Skin of body (tissue), 1 donor: ENCODE measurements at regions not wholly inside any gene's neighbourhood (a gene's known extent, or its start where the extent isn't known, plus 50 kb on each side); places are given as distances from the start of the nearest gene placed in this dataset.
A peak's percentile ranks its signal among the peaks of the same experiment; 100 is the strongest.

ENCODE experiments used
- DNase-seq: peaks from one replicate; lab custom pipeline; 2025; lab: John Stamatoyannopoulos, UW

DNA sequence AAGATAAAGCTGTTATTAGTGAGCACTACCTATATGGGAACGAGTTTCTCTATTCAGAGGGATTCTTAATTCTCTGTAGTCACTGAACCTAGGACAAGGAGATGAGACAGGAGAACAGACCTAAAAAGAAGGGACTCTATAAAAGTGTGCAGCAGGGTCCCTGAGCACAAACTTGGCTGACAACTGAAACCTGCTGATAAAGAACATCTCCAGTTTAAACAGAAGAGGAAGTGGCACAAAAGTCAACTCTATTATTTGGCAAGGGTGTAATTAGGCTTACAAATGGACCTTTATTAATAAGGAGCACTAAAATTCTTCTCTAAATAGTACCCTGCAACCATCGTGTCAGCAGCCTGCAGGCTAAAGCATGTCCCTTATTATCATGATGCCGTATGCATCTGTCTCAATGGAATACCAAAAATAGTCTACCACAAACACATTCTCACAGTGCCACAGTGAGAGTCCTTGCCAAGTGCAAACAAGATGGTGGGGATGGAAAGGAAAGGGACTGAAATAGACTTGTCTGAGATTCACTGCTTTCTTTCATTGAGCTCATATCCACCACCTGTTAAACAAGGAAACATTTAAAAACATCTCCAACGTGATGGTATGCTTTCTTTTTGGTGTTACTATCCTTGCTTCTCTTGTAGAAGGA, 260.2 kb downstream of the INSIG2 start:
- no peak for DNase-seq

DNA sequence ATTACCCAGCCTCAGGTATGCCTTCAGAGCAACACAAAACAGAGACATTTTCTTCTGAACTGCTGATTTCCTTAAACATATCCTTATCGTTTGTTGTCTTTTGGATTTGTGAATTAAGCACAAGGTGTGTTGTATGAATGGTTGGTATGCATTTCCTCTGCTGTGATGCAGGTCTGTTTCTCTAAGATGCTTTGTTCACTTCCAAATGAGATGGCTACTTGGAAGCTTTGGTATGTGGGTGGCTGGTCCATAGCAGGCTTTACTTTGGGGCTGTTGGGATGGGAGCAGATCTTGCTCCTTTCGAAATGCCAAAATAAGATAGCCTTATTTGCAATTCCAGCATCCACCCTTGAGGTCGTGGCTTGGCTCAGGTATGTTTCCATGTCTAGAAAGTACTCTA, 257.2 kb downstream of the INSIG2 start:
- no peak for DNase-seq

GRCh38 chr2:118340103-118340502, 251.8 kb downstream of the INSIG2 start:
- no peak for DNase-seq

- DNase-seq, result no peak
Measured at GRCh38 chr2:118339386-118339785, 251.1 kb downstream of the INSIG2 start.

DNA sequence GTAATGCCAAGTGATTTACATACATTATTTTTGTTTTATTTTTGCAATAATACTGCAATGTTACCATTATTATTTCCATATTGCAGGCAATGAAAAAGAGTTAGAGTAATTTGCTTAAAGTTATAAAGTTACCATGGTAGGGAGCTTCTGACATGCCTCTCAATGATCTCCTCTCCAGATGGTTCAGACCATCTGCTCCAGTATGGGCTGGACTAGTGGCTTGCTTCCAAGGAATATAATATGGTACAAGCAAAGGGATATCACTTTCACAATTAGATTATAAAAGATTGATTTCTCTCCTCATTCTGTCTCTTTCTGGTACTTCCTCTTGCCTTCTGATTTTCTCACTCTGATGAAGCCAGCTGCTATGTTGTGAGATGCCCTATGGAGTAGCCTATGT, 245.4 kb downstream of the INSIG2 start:
- no peak for DNase-seq

- peak; percentile 43 for DNase-seq
Measured at GRCh38 chr2:118325321-118325955, 237.2 kb downstream of the INSIG2 start.

DNA sequence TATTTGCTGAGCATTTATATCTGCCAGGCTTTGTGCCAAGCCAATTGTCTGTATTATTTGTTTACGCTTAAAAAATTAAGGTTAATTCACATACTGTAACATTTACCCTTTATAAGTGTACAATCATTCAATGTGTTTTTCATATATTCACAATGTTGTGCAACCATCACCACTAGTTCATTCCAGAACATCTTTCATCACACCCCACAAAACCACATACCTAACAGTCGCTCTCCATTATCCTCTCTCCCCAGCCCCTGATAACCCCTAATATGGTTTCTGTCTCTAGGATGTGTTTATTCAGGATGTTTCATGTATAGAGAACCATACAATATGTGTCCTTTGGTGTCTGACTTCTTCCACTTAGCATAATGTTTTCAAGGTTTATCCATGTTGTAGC, 234.1 kb downstream of the INSIG2 start:
- no peak for DNase-seq

DNA sequence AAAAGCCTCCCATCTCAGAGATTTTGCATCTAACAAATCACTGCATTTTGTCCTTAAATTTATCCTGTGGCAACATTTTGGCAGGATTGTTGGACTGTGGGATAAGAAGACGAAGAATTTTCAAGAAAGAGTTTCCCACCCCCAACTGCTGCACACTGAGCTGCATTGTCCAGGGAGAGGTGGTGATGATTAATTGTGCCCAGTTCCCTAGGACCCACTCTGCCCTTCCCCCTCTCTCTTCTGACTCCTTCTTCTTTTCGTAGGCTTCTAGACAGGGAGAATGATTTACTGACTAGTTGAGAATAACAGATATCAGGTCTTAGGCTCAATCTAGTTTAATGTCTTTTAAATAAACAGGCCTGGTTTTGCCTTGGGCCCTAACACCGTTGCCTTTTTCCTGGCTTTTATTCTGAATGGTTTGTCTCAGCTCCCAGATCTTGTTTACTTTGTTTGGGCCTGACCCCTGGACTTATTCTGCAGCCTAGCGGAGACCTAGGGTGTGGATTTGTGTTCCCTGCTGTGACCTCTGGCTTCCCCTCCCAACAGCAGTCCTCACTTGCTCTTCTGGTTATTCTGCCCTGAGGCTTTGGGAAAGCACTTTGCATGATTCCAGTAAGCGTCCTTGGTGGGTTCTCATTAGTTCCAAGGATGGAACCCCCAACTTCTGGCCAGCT, 233.3 kb downstream of the INSIG2 start:
- DNase-seq, result no peak

- peak; percentile 8 for DNase-seq
Measured at GRCh38 chr2:118320658-118321057, 232.4 kb downstream of the INSIG2 start.

DNA sequence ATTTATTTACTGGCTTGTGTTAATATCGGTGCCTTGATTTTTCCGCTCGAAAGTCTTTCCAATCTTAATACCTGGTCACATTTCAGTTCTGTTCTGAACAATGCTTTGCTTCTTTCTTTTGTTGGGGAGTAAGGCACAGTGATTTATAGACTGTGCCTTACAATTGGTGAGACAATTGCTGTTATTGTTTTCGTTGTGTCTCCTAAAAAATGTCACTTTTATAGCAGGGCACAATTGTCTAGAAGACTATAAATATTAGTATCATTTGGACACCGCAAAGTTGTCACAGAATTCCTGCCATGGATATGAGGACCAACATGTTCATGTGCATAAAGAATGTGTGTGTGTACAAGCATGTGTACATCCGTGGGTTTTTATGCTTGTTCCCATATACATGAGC, 231.9 kb downstream of the INSIG2 start:
- no peak for DNase-seq

DNA sequence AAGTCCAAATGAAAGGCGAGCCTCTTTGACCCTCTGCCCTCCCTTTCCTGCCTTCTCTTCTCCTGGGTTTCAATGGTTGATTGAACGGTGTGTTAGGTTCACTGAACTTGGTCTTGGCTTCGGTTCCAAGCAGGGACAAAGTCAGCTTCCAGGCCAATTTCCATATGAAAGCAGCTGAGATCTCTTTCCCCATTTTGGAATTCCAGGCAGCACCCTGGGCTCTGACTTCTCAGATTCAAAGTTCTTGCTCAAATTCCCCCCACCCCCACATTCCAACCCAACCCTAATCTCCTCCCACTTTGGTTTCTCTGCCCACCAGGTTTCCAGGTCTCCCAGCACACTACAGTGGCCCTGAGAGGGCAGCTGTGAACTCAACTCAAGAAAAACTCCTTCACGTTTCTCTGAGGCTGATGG, 231.0 kb downstream of the INSIG2 start:
- no peak for DNase-seq

DNA sequence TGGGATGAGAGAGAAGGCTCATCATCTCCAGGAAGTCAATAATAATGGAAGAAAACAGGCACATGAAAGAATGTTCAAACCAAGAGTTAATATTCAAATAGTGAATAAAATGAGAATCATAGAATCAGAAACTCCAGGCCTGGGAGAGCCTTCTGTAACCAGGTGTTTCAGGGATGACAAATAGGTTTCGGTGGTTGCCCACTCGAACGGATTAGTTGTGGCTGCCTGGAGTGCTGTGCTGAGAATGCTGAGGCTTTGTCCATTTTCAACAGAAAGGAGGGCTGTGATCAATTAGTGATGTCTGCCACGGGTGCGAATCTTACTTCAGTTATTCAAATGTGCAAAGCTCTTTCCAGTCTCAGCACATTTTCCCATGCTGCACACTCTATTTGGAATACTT, 227.3 kb downstream of the INSIG2 start:
- DNase-seq, result no peak

DNA sequence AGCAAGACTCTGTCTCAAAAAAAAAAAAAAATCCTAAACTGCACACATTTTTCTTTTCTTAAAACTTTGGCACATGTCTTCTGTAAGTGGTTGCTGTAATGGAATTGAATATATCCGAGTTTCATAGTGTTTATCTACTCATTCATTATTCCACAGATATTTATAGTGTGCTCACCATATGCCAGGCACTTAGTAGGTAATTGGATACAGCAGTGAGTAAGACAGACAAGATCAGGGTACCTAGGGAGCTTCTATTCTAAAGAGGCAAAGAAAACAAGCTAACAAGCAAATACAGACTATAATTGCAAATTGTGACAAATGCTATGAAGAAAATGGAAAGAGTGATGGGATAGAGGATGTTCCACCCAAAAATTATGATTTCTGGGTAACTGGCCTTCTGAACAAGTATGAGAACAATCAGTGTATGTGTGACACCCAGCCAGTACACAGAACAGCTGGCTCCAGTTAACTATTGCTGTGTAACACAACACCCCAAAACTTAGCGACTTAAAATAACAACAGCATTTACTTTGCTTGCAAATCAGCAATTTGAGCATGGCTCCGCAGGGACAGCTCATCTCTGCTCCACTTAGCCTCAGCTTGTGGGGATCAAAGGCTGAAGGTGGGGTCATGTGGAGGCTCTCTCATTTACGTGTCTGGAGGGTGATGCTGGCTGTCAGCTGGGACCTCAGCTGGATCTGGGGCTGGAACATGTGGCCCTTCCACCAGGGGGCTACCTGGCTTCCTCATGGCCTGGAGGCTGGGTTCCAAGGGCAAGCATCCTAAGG, 224.9 kb downstream of the INSIG2 start:
- DNase-seq, result peak; percentile 30

DNA sequence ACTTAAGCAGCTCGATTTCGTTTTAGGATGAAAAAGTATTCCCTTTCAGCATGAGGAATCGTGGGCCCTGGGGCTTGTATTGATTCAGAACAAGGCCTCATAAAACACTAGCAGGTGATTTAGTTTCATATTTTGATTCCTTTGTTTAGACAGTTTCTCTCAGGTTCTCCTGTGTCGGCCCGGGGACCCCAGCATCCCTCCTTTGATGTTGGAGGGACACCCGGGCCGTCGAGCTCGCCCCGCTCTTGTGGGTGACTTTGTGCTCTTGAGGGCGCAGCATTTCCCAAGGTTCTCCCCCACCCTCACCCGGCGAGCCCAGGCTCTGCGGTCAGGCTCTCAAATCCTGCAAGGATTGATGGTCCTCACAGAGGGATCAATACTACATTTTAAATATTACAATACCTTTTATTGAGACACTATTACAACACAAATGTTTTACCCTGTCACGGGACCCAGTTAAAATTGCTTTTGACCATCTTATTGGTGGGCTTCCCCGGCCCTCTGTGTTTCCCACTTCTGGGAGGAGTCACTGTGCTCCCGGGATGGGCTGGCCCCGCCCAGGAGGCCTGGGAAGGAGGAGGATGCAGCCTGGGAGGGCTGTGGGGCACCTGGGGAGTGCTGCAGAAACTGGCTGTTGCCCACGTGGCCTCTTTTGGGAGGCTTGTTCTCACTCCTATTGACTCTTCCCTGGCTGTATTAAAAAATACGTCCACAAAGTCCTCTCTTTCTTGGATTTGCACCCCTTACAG, 222.6 kb downstream of the INSIG2 start:
- peak; percentile 39 for DNase-seq

DNA sequence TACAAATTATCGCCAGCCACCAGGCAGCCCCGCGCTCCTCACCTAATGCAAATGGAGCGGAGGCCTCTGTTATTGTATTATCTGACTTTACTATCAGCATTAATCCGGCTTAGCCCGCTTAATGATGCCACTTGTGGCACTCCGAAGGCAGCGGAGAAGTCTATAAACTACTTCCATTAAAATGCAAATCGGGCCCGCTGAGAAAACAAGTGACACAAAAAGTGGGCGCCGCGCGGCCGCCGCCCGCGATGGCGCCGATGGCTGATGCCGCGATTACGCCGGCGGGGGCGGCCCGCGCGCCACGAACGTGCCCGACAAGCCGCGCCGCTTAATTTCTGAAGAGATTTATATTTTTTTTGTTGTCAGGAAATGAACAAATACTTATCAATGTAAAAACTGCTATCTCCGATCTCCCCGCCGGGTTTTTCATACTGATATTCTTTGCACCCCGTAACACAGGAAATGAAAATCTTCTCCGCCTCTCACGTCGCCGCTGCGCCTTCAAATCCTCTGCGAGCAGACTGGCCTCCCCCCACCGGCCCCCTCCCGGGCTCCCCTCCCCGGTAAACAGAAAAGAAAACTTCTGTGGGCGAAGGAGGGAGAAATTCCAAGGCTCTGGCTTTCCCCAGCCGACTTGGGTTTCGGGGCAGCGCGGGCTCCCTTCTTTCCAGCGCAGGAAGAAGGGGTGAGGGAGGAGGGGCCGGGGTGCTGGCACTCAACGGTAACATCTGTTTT, 221.8 kb downstream of the INSIG2 start:
- DNase-seq, result peak; percentile 77

DNA sequence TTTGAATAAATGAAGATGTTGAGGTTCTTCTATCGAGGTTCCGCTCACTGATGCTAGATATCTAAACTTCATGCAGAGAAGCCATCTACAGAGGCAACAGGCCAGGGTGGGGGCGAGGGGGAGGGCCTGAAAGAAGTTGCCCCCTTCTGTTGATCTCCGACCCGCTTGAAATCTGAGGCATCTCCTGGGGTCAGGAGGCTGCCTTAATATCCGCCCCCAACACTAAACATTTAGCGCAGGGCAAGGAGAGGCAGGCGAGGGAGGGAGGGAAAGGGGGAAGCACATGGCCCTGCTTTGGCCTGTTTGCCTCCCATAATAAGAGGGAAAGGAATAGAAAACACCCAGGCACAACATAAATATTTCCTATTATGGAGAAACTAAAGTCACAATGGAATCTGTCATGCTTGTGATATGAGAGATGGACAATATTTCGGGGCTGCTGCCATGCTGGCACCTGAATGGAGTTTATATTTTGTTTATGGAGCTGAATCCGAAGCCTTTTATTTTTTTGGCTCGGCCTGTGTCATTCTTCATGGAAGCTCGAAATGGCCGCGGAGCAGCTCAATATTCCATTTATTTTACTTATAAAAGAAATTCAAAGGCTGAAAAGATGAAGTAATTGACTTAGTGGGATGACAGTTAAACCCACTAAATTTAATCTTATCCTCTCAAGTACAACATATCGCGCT, 221.1 kb downstream of the INSIG2 start:
- DNase-seq, result no peak

GRCh38 chr2:118307864-118308263, 219.6 kb downstream of the INSIG2 start:
- no peak for DNase-seq

DNA sequence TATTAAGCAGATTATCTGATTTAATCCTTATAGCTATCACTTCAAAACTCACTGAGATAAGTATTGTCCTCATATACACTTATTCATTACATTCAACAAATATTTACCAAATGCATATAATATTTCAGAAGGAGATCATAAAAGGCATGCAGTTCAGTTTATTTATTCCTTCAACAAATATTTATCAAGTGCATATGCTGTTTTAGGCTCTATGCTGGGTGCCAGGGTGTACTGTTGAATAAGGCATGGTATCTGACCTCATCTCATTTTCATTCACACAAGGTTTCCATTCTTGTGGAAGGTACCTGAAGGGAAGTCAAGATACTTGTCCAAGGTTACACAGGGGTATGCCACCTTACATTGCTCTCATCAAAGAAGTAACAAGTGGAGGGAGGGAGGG, 213.0 kb downstream of the INSIG2 start:
- DNase-seq, result no peak

- DNase-seq, result no peak
Measured at GRCh38 chr2:118300832-118301231, 212.6 kb downstream of the INSIG2 start.

- no peak for DNase-seq
Measured at GRCh38 chr2:118296663-118297062, 208.4 kb downstream of the INSIG2 start.
